ENCODE measurements at regions not wholly inside any gene's neighbourhood (a gene's known extent, or its start where the extent isn't known, plus 50 kb on each side); places are given as distances from the start of the nearest gene placed in this dataset.

- Histone ChIP-seq H3K36me3 (ENCODE audit: control insufficient read depth, low read length) (no peaks in the 10 kb centered on the region), H3K27ac (ENCODE audit: low read depth, low read length) (no peak overlapping the region), H3K79me2 (ENCODE audit: control insufficient read depth, low read length) (no peaks in the 10 kb centered on the region), H4K20me1 (ENCODE audit: control insufficient read depth, insufficient read depth, low read depth, low read length) (no peaks in the 10 kb centered on the region), H3F3A (ENCODE audit: control insufficient read depth, insufficient read depth) (no peaks in the 10 kb centered on the region), H3K4me1 (ENCODE audit: control insufficient read depth, low read length) (no peaks in the 10 kb centered on the region), H3K4me3 (ENCODE audit: low read length) (no peak overlapping the region), H3K4me2 (ENCODE audit: low read length) (no peak overlapping the region), H3K9me3 (ENCODE audit: control insufficient read depth, insufficient read depth, low read length) (no peaks in the 10 kb centered on the region), H3K9me2 (replicated peaks; ENCODE audit: control insufficient read depth, low read length) (no peaks in the 10 kb centered on the region), H3K27me3 (ENCODE audit: control insufficient read depth, low read length) (no peaks in the 10 kb centered on the region)
- TF ChIP-seq CTCF (IDR thresholded peaks at IDR 0.05; ENCODE audit: low read depth, low read length, poor library complexity, severe bottlenecking) = no peak
- no peak for TF ChIP-seq EZH2phosphoT487 (IDR thresholded peaks at IDR 0.05; ENCODE audit: borderline replicate concordance, low read length)
Measured at GRCh38 chr5:69035665-69036064, 58.1 kb upstream of the SLC30A5 start.

- Histone ChIP-seq H3K4me3 (ENCODE audit: low read length) (no peak overlapping the region), H3K4me2 (ENCODE audit: low read length) (no peak overlapping the region), H4K20me1 (ENCODE audit: control insufficient read depth, insufficient read depth, low read depth, low read length) (no peaks in the 10 kb centered on the region), H3F3A (ENCODE audit: control insufficient read depth, insufficient read depth) (no peaks in the 10 kb centered on the region), H3K27ac (ENCODE audit: low read depth, low read length) (no peak overlapping the region), H3K9me3 (ENCODE audit: control insufficient read depth, insufficient read depth, low read length) (no peaks in the 10 kb centered on the region), H3K36me3 (ENCODE audit: control insufficient read depth, low read length) (no peaks in the 10 kb centered on the region), H3K9me2 (replicated peaks; ENCODE audit: control insufficient read depth, low read length) (no peaks in the 10 kb centered on the region), H3K4me1 (ENCODE audit: control insufficient read depth, low read length) (peaks cover 8% of the 10 kb centered on the region), H3K27me3 (ENCODE audit: control insufficient read depth, low read length) (no peaks in the 10 kb centered on the region), H3K79me2 (ENCODE audit: control insufficient read depth, low read length) (no peaks in the 10 kb centered on the region)
- no peak for TF ChIP-seq CTCF (IDR thresholded peaks at IDR 0.05; ENCODE audit: low read depth, low read length, poor library complexity, severe bottlenecking)
- TF ChIP-seq EZH2phosphoT487 (IDR thresholded peaks at IDR 0.05; ENCODE audit: borderline replicate concordance, low read length) = no peak
Measured at GRCh38 chr5:69038539-69038938, 55.3 kb upstream of the SLC30A5 start.

GRCh38 chr5:69039829-69040228 lies 54.0 kb upstream of the SLC30A5 start:
- Histone ChIP-seq H3K27ac (ENCODE audit: low read depth, low read length) (no peak overlapping the region), H3K9me3 (ENCODE audit: control insufficient read depth, insufficient read depth, low read length) (no peaks in the 10 kb centered on the region), H3K4me2 (ENCODE audit: low read length) (no peak overlapping the region), H3K4me3 (ENCODE audit: low read length) (no peak overlapping the region), H4K20me1 (ENCODE audit: control insufficient read depth, insufficient read depth, low read depth, low read length) (no peaks in the 10 kb centered on the region), H3K27me3 (ENCODE audit: control insufficient read depth, low read length) (no peaks in the 10 kb centered on the region), H3K36me3 (ENCODE audit: control insufficient read depth, low read length) (no peaks in the 10 kb centered on the region), H3K9me2 (replicated peaks; ENCODE audit: control insufficient read depth, low read length) (no peaks in the 10 kb centered on the region), H3F3A (ENCODE audit: control insufficient read depth, insufficient read depth) (no peaks in the 10 kb centered on the region), H3K79me2 (ENCODE audit: control insufficient read depth, low read length) (no peaks in the 10 kb centered on the region), H3K4me1 (ENCODE audit: control insufficient read depth, low read length) (peaks cover 9% of the 10 kb centered on the region)
- TF ChIP-seq CTCF (IDR thresholded peaks at IDR 0.05; ENCODE audit: low read depth, low read length, poor library complexity, severe bottlenecking) (no peak), EZH2phosphoT487 (IDR thresholded peaks at IDR 0.05; ENCODE audit: borderline replicate concordance, low read length) (no peak)

- Histone ChIP-seq H3K27me3 (ENCODE audit: control insufficient read depth, low read length) (no peaks in the 10 kb centered on the region), H3K4me3 (ENCODE audit: low read length) (peak overlapping the region; percentile 71; the same call in 1 of the 2 replicates), H3K9me3 (ENCODE audit: control insufficient read depth, insufficient read depth, low read length) (no peaks in the 10 kb centered on the region), H3K27ac (ENCODE audit: low read depth, low read length) (no peak overlapping the region), H3K9me2 (replicated peaks; ENCODE audit: control insufficient read depth, low read length) (no peaks in the 10 kb centered on the region), H4K20me1 (ENCODE audit: control insufficient read depth, insufficient read depth, low read depth, low read length) (no peaks in the 10 kb centered on the region), H3K36me3 (ENCODE audit: control insufficient read depth, low read length) (no peaks in the 10 kb centered on the region), H3K79me2 (ENCODE audit: control insufficient read depth, low read length) (no peaks in the 10 kb centered on the region), H3K4me2 (ENCODE audit: low read length) (peak overlapping the region; percentile 78; the same call in 1 of the 2 replicates), H3K4me1 (ENCODE audit: control insufficient read depth, low read length) (peaks cover 9% of the 10 kb centered on the region), H3F3A (ENCODE audit: control insufficient read depth, insufficient read depth) (no peaks in the 10 kb centered on the region)
- TF ChIP-seq CTCF (IDR thresholded peaks at IDR 0.05; ENCODE audit: low read depth, low read length, poor library complexity, severe bottlenecking) = no peak
- no peak for TF ChIP-seq EZH2phosphoT487 (IDR thresholded peaks at IDR 0.05; ENCODE audit: borderline replicate concordance, low read length)
Measured at GRCh38 chr5:69042500-69042899, 51.3 kb upstream of the SLC30A5 start.

All from DOHH2 (cell line).